ENCODE measurements at regions not wholly inside any gene's neighbourhood (a gene's known extent, or its start where the extent isn't known, plus 50 kb on each side); places are given as distances from the start of the nearest gene placed in this dataset.

- H3K4me3 Mint-ChIP-seq (ENCODE audit: unreplicated experiment) = no peak overlapping the region
- no peaks in the 10 kb centered on the region for H3K79me2 ChIP-seq (ENCODE audit: insufficient read depth, low read length)
- no peak overlapping the region for H3K4me2 ChIP-seq (ENCODE audit: low read length)
- H3K4me3 ChIP-seq (ENCODE audit: insufficient read depth, low read depth, low read length) = no peak overlapping the region
- no peak overlapping the region for H2AFZ ChIP-seq (ENCODE audit: low read depth, low read length)
- no peak for DNase-seq (ENCODE audit: low read depth)
- no peak for TF ChIP-seq CTCF (IDR thresholded peaks at IDR 0.05; ENCODE audit: insufficient read depth, low read depth, low read length)
- TF ChIP-seq EZH2 (IDR thresholded peaks at IDR 0.05; ENCODE audit: insufficient read depth, low read length) = no peak
- H4K20me1 ChIP-seq (ENCODE audit: insufficient read depth, low read length) = no peaks in the 10 kb centered on the region
- no peaks in the 10 kb centered on the region for H3K36me3 ChIP-seq (ENCODE audit: insufficient read depth, low read length)
- H3K27ac ChIP-seq (ENCODE audit: low read depth, low read length) = no peak overlapping the region
- no peak overlapping the region for H3K27ac Mint-ChIP-seq (ENCODE audit: unreplicated experiment)
- H3K4me1 ChIP-seq (ENCODE audit: insufficient read depth, low read length) = no peaks in the 10 kb centered on the region
- H3K9me3 Mint-ChIP-seq (ENCODE audit: unreplicated experiment) = peaks cover 27% of the 10 kb centered on the region
- H3K27me3 ChIP-seq (ENCODE audit: insufficient read depth, low read length) = no peaks in the 10 kb centered on the region
- peaks cover 30% of the 10 kb centered on the region for H3K27me3 Mint-ChIP-seq (ENCODE audit: low read depth, unreplicated experiment)
- peaks cover 5% of the 10 kb centered on the region for H3K9me3 ChIP-seq (ENCODE audit: insufficient read depth, low read depth, low read length)
- peaks cover 5% of the 10 kb centered on the region for H3K4me1 Mint-ChIP-seq (ENCODE audit: low read depth, unreplicated experiment)
- no peak for FAIRE-seq
- H3K36me3 Mint-ChIP-seq (ENCODE audit: low read depth, unreplicated experiment) = peaks cover 26% of the 10 kb centered on the region
- no peak overlapping the region for H3K9ac ChIP-seq (ENCODE audit: low read length)
Observed at GRCh38 chr22:26783885-26784284, 126.5 kb downstream of the MIAT start.

- Mint-ChIP-seq H3K4me1 (ENCODE audit: low read depth, unreplicated experiment) (peaks cover 5% of the 10 kb centered on the region), H3K27ac (ENCODE audit: unreplicated experiment) (no peak overlapping the region), H3K27me3 (ENCODE audit: low read depth, unreplicated experiment) (peaks cover 30% of the 10 kb centered on the region), H3K9me3 (ENCODE audit: unreplicated experiment) (peaks cover 24% of the 10 kb centered on the region), H3K36me3 (ENCODE audit: low read depth, unreplicated experiment) (peaks cover 21% of the 10 kb centered on the region), H3K4me3 (ENCODE audit: unreplicated experiment) (no peak overlapping the region)
- Histone ChIP-seq H3K27ac (ENCODE audit: low read depth, low read length) (no peak overlapping the region), H3K36me3 (ENCODE audit: insufficient read depth, low read length) (no peaks in the 10 kb centered on the region), H2AFZ (ENCODE audit: low read depth, low read length) (no peak overlapping the region), H3K79me2 (ENCODE audit: insufficient read depth, low read length) (no peaks in the 10 kb centered on the region), H4K20me1 (ENCODE audit: insufficient read depth, low read length) (no peaks in the 10 kb centered on the region), H3K9me3 (ENCODE audit: insufficient read depth, low read depth, low read length) (peaks cover 5% of the 10 kb centered on the region), H3K4me1 (ENCODE audit: insufficient read depth, low read length) (no peaks in the 10 kb centered on the region), H3K4me3 (ENCODE audit: insufficient read depth, low read depth, low read length) (no peak overlapping the region), H3K27me3 (ENCODE audit: insufficient read depth, low read length) (no peaks in the 10 kb centered on the region), H3K4me2 (ENCODE audit: low read length) (no peak overlapping the region), H3K9ac (ENCODE audit: low read length) (no peak overlapping the region)
- FAIRE-seq = no peak
- DNase-seq (ENCODE audit: low read depth) = no peak
- no peak for TF ChIP-seq EZH2 (IDR thresholded peaks at IDR 0.05; ENCODE audit: insufficient read depth, low read length)
- no peak for TF ChIP-seq CTCF (IDR thresholded peaks at IDR 0.05; ENCODE audit: insufficient read depth, low read depth, low read length)
Observed at GRCh38 chr22:26784772-26785171, 127.4 kb downstream of the MIAT start.

GRCh38 chr22:26785932-26786331, 128.5 kb downstream of the MIAT start:
- Histone ChIP-seq H3K27ac (ENCODE audit: low read depth, low read length) (no peak overlapping the region), H3K9ac (ENCODE audit: low read length) (no peak overlapping the region), H3K36me3 (ENCODE audit: insufficient read depth, low read length) (no peaks in the 10 kb centered on the region), H3K4me2 (ENCODE audit: low read length) (no peak overlapping the region), H4K20me1 (ENCODE audit: insufficient read depth, low read length) (no peaks in the 10 kb centered on the region), H3K4me1 (ENCODE audit: insufficient read depth, low read length) (no peaks in the 10 kb centered on the region), H3K79me2 (ENCODE audit: insufficient read depth, low read length) (no peaks in the 10 kb centered on the region), H3K27me3 (ENCODE audit: insufficient read depth, low read length) (no peaks in the 10 kb centered on the region), H3K9me3 (ENCODE audit: insufficient read depth, low read depth, low read length) (no peaks in the 10 kb centered on the region), H3K4me3 (ENCODE audit: insufficient read depth, low read depth, low read length) (no peak overlapping the region), H2AFZ (ENCODE audit: low read depth, low read length) (no peak overlapping the region)
- TF ChIP-seq CTCF (IDR thresholded peaks at IDR 0.05; ENCODE audit: insufficient read depth, low read depth, low read length) (no peak), EZH2 (IDR thresholded peaks at IDR 0.05; ENCODE audit: insufficient read depth, low read length) (no peak)
- Mint-ChIP-seq H3K36me3 (ENCODE audit: low read depth, unreplicated experiment) (peaks cover 18% of the 10 kb centered on the region), H3K27ac (ENCODE audit: unreplicated experiment) (no peak overlapping the region), H3K4me1 (ENCODE audit: low read depth, unreplicated experiment) (peaks cover 5% of the 10 kb centered on the region), H3K9me3 (ENCODE audit: unreplicated experiment) (peaks cover 20% of the 10 kb centered on the region), H3K27me3 (ENCODE audit: low read depth, unreplicated experiment) (peaks cover 30% of the 10 kb centered on the region), H3K4me3 (ENCODE audit: unreplicated experiment) (no peak overlapping the region)
- no peak for FAIRE-seq
- no peak for DNase-seq (ENCODE audit: low read depth)

All from astrocyte (in vitro differentiated cells and primary cell).